HEK293 (cell line): ENCODE measurements at regions not wholly inside any gene's neighbourhood (a gene's known extent, or its start where the extent isn't known, plus 50 kb on each side); places are given as distances from the start of the nearest gene placed in this dataset.

Experiments used
- ZNF239 ChIP-seq: fragments of 450-650 bp; formaldehyde crosslinking; IDR thresholded peaks from 2 replicates; pipeline ENCODE4 v1.5.1; 2016; ENCODE audit warnings: missing biosample characterization, missing genetic modification characterization
- ZNF366 ChIP-seq: fragments of 450-650 bp; formaldehyde crosslinking; conservative IDR thresholded peaks from 2 replicates; pipeline ENCODE4 v1.5.1; 2016; ENCODE audit warnings: missing biosample characterization, missing genetic modification characterization
- ZNF416 ChIP-seq: fragments of 450-650 bp; formaldehyde crosslinking; IDR thresholded peaks from 2 replicates; pipeline ENCODE4 v1.5.1; 2016; ENCODE audit warnings: missing biosample characterization, missing genetic modification characterization
- ZNF626 ChIP-seq: fragments of 450-650 bp; sonication (Bioruptor Pico); formaldehyde crosslinking; IDR thresholded peaks from 2 replicates; pipeline ENCODE4 v1.5.1; 2018; ENCODE audit warnings: missing biosample characterization, missing genetic modification characterization, inconsistent platforms
- TF ChIP-seq, protein P1 (sequence below): fragments of 450-650 bp; formaldehyde crosslinking; IDR thresholded peaks from 2 replicates; pipeline ENCODE4 v1.5.1; 2016; ENCODE audit warnings: missing biosample characterization, missing genetic modification characterization
- TF ChIP-seq, protein P2 (sequence below): fragments of 450-650 bp; formaldehyde crosslinking; IDR thresholded peaks from 2 replicates; pipeline ENCODE4 v1.5.1; 2017; ENCODE audit warnings: missing biosample characterization, mild to moderate bottlenecking, missing genetic modification characterization, moderate library complexity
- TF ChIP-seq, protein P3 (sequence below): fragments of 450-650 bp; formaldehyde crosslinking; IDR thresholded peaks from 2 replicates; pipeline ENCODE4 v1.5.1; 2016; ENCODE audit warnings: missing biosample characterization, missing genetic modification characterization
- TF ChIP-seq, protein P4 (sequence below): sonication (generic); formaldehyde crosslinking; IDR thresholded peaks from 2 replicates; pipeline ENCODE4 v1.8.1; 2022; ENCODE audit warnings: mild to moderate bottlenecking, moderate library complexity, missing genetic modification reagents

DNA sequence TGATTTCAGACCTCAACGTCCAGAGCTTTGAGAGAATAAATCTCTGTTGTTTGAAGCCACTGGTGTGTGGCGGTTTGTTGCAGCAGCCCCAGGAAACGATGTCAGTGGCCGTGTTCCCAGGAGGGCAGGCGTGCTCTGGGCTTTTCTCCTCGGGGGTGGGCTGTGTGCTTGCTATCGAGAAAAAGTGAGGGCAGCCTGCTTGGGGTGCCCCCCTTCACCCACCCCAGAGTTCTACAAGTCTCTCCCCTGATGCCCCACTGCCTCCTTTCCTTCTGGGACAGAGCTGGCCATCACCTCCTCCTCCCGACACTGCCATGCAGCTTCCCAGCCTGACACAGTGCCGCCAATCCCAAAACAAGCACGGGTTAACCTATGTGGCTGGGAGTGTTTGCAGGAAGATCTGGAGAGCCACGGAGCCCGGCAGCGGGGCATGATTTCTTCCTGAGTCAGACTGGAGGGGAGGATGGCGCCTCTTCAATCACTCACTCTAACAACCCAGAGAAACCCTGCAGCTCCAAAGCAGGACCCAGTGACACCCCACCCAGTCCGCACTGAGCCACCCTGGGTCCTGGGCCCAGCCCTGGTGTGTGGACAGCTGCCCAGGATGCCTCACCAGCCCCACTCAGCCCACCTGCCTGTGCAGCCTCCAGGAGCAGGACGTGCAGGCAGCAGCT lies 213.7 kb upstream of the RAB6C start:
- TF ChIP-seq, protein P1, sequence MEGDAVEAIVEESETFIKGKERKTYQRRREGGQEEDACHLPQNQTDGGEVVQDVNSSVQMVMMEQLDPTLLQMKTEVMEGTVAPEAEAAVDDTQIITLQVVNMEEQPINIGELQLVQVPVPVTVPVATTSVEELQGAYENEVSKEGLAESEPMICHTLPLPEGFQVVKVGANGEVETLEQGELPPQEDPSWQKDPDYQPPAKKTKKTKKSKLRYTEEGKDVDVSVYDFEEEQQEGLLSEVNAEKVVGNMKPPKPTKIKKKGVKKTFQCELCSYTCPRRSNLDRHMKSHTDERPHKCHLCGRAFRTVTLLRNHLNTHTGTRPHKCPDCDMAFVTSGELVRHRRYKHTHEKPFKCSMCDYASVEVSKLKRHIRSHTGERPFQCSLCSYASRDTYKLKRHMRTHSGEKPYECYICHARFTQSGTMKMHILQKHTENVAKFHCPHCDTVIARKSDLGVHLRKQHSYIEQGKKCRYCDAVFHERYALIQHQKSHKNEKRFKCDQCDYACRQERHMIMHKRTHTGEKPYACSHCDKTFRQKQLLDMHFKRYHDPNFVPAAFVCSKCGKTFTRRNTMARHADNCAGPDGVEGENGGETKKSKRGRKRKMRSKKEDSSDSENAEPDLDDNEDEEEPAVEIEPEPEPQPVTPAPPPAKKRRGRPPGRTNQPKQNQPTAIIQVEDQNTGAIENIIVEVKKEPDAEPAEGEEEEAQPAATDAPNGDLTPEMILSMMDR (tag by site-specific recombination), result no peak
- no peak for TF ChIP-seq ZNF416 (tag by site-specific recombination)
- TF ChIP-seq, protein P2, sequence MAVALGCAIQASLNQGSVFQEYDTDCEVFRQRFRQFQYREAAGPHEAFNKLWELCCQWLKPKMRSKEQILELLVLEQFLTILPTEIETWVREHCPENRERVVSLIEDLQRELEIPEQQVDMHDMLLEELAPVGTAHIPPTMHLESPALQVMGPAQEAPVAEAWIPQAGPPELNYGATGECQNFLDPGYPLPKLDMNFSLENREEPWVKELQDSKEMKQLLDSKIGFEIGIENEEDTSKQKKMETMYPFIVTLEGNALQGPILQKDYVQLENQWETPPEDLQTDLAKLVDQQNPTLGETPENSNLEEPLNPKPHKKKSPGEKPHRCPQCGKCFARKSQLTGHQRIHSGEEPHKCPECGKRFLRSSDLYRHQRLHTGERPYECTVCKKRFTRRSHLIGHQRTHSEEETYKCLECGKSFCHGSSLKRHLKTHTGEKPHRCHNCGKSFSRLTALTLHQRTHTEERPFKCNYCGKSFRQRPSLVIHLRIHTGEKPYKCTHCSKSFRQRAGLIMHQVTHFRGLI, result no peak
- TF ChIP-seq, protein P3, sequence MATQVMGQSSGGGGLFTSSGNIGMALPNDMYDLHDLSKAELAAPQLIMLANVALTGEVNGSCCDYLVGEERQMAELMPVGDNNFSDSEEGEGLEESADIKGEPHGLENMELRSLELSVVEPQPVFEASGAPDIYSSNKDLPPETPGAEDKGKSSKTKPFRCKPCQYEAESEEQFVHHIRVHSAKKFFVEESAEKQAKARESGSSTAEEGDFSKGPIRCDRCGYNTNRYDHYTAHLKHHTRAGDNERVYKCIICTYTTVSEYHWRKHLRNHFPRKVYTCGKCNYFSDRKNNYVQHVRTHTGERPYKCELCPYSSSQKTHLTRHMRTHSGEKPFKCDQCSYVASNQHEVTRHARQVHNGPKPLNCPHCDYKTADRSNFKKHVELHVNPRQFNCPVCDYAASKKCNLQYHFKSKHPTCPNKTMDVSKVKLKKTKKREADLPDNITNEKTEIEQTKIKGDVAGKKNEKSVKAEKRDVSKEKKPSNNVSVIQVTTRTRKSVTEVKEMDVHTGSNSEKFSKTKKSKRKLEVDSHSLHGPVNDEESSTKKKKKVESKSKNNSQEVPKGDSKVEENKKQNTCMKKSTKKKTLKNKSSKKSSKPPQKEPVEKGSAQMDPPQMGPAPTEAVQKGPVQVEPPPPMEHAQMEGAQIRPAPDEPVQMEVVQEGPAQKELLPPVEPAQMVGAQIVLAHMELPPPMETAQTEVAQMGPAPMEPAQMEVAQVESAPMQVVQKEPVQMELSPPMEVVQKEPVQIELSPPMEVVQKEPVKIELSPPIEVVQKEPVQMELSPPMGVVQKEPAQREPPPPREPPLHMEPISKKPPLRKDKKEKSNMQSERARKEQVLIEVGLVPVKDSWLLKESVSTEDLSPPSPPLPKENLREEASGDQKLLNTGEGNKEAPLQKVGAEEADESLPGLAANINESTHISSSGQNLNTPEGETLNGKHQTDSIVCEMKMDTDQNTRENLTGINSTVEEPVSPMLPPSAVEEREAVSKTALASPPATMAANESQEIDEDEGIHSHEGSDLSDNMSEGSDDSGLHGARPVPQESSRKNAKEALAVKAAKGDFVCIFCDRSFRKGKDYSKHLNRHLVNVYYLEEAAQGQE, result no peak
- no peak for TF ChIP-seq ZNF366 (tag by site-specific recombination)
- no peak for TF ChIP-seq ZNF626 (tag by site-specific recombination)
- TF ChIP-seq ZNF239, result no peak
- TF ChIP-seq, protein P4, sequence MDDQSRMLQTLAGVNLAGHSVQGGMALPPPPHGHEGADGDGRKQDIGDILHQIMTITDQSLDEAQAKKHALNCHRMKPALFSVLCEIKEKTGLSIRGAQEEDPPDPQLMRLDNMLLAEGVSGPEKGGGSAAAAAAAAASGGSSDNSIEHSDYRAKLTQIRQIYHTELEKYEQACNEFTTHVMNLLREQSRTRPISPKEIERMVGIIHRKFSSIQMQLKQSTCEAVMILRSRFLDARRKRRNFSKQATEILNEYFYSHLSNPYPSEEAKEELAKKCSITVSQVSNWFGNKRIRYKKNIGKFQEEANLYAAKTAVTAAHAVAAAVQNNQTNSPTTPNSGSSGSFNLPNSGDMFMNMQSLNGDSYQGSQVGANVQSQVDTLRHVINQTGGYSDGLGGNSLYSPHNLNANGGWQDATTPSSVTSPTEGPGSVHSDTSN (CRISPR knock-in tag), result no peak
